ENCODE measurements at regions not wholly inside any gene's neighbourhood (a gene's known extent, or its start where the extent isn't known, plus 50 kb on each side); places are given as distances from the start of the nearest gene placed in this dataset.
"Not testable (repeated sequence)": the region's sequence is repeated elsewhere in the genome, so short reads cannot be mapped to it uniquely, and the experiment has no call there.

DNA sequence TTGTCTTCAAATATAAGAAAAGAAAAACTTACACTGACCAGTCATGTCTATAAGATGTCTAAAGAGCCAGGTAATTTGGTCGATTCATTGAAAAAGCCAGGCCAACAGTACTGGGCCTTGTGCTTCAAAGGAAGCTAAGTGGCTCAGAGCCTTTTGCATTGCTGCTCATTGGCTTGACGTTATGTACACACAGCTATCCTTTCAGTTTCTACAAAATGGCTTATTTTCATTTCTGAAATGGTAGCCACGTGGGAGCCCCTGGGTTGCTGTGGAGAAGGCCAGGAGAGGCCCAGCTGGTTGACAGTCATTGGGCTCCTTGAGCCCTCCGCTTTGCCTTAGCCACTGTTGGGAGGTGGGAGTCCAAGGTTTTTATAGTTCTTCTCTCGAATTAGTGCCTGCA lies 199.1 kb upstream of the CXorf66 start:
- no peak for DNase-seq (ENCODE audit: low read depth)

DNA sequence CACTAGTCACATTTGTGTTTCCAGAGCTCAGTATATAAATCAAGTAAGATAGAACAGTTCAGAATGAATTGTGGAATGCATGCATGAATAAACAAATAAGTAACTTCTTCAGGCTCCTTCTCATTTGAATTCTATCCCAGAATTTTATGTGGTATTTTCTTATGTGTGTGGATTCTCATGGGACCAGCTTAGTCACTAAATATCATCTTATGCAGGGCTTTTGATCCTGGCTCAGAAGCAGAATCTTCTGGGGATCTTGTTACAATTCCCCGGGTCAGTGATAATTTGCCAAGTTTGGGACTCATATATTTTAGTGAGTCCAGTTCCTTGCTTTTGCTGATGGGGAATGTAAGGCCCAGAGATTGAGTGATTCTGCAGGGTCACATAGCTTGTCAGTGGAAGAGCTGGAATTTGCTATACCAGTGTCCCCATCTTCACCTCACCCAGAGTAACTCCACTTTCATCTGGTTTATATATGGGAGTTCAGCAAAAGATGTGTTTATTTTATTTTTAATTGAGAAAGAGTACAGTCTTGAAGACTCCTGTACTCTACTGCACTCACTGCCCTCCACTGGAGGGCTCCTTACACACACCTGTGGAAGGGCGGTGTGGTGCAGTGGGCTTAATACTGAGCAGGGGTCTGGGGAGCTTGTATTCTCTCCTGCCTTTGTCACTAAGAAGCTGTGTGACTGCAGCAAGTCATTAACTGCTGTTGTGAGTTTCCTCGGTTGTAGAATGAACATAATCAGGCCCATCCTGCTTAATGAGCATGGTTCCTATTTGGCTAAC lies 198.2 kb upstream of the CXorf66 start:
- peak; percentile 48 for DNase-seq (ENCODE audit: low read depth)

GRCh38 chrX:140157611-140158010 lies 192.3 kb upstream of the CXorf66 start:
- peak; percentile 80 for DNase-seq (ENCODE audit: low read depth)

DNA sequence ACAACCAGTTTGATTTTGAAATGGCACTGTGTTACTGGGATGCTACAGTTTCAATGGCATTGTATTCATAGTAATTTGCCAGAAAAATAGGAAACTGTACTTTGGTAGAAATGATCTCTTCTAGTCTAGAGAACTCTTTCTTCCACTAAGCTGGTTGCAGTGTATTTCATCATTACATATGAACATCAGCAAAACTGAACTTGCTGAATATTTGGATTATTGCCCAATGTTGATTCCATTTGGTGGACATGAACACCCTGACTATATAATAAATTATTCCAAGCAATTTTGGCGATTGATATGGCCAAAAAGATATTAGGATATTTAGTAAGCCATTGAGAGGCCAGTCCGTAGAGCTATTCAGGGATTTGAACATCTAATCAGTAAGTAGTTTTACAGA lies 191.8 kb upstream of the CXorf66 start:
- DNase-seq (ENCODE audit: low read depth) = no peak

GRCh38 chrX:140151316-140151715 lies 186.0 kb upstream of the CXorf66 start:
- DNase-seq (ENCODE audit: low read depth) = peak; percentile 14

DNA sequence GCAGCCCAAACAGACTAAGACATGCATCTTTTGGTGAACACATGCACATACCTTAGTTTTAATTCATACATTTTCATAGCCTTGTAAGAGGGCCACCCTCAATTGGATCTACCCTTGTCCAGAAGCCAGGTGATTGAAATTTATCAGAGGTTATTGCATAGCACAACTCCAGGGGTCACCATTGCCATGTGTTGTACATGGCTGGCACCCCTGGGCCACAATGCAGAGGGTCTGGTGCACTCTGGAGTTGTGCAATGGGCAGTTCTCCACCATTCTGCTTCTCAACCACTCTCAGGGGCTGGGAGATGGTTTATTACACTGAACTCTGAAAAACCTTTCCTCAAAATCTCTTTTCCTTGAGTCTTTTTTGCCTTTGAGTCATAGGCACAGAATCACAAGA lies 184.4 kb upstream of the CXorf66 start:
- peak; percentile 7 for DNase-seq (ENCODE audit: low read depth)

GRCh38 chrX:140141444-140142029 lies 176.2 kb upstream of the CXorf66 start:
- DNase-seq (ENCODE audit: low read depth) = peak; percentile 51

DNA sequence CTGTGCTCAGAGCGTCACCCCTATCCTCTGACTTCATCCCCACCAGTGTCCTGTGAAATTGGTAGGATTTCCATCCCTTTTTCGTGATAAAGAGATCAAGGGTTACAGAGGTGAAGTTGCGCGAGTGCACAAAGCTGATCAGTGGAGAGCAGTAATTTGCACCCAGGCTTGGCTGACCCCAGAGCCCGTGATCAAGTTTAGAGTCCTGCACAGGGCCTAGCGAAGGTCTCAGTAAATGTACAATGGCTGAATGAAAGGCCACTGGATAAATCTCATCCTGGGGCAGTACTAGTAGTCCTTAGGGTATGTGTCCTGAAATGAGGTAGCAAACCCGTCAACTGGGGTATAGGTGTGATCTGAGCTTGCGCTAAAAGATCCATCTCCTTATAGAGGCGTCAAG lies 173.2 kb upstream of the CXorf66 start:
- DNase-seq (ENCODE audit: low read depth) = not testable (repeated sequence)

DNA sequence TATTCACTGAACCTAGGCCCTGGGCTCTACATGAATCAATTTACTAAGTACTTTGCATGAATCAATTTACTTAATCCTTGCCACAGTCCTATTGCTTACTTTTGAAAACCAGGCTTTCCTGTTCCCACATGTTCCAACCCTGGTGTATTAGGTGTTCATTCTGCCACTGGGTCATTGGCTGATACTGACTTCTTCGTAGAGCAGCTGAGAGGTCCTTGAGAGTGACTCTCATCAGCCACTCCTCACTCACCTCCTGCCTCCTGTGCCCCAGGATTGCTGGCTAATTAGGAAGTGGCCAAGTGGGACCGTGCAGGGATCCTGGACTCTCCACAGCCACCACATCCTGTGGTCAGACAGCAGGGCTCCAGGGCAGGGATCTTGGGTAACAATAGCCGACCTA lies 172.7 kb upstream of the CXorf66 start:
- not testable (repeated sequence) for DNase-seq (ENCODE audit: low read depth)

GRCh38 chrX:140132937-140133336 lies 167.6 kb upstream of the CXorf66 start:
- DNase-seq (ENCODE audit: low read depth) = peak; percentile 4

DNA sequence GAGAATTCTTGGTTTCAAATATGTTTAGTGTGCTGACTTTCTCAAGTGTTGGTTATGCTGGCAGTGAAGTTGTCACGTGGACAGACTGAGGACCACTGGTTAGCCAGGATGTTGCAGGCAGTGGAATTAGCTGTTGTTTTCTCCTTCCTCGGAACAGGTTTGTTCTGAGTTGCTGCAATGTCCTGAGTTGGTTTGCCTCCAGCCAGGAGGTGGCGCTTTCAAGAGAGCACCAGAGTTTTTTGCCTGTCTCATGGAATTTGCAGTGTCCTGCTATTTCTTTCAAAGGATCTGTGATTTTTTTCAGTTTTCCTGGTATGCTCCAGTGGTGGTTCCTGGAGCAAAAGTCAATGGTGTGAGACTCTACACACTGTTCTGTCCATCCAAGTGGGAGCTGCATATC lies 158.1 kb upstream of the CXorf66 start:
- peak; percentile 12 for DNase-seq (ENCODE audit: low read depth)

- DNase-seq (ENCODE audit: low read depth) = not testable (repeated sequence)
These were observed 148.7 kb upstream of the CXorf66 start for GRCh38 chrX:140114059-140114458.

DNA sequence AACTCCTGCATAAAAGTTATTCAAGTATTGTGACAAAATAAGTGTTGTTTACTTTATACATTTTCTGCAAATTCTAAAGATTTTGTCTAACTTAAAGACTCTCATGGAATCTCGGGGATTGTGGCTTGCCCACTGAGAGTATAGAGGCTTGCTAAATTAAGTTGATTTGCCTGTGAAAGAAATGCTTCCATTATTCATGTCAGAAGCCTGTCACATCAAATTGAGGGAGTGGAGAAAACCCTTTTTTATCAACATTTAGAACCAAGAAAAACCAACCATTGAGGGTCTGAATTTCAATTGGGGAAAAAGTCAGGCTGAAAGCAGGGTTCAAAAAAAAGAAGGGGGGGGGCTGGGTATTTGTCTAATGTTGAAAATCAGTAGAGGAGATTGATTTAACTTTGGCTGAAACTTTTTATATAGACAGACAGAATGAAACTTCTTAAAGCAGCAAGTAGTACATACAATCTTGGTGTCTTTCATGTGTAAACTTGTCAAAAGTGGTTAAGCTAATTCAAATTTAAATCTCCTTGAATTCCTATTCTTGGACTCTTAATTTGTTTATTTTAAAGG lies 144.8 kb upstream of the CXorf66 start:
- no peak for DNase-seq (ENCODE audit: low read depth)

- no peak for DNase-seq (ENCODE audit: low read depth)
These were observed 139.4 kb upstream of the CXorf66 start for GRCh38 chrX:140104760-140105159.

GRCh38 chrX:140099221-140099620 lies 133.9 kb upstream of the CXorf66 start:
- DNase-seq (ENCODE audit: low read depth) = no peak

- DNase-seq (ENCODE audit: low read depth) = no peak
These were observed 126.8 kb upstream of the CXorf66 start for GRCh38 chrX:140092121-140092520.

GRCh38 chrX:140091125-140091886 lies 126.0 kb upstream of the CXorf66 start:
- DNase-seq (ENCODE audit: low read depth) = peak; percentile 12

GRCh38 chrX:140090800-140091124 lies 125.4 kb upstream of the CXorf66 start:
- DNase-seq (ENCODE audit: low read depth) = no peak

DNA sequence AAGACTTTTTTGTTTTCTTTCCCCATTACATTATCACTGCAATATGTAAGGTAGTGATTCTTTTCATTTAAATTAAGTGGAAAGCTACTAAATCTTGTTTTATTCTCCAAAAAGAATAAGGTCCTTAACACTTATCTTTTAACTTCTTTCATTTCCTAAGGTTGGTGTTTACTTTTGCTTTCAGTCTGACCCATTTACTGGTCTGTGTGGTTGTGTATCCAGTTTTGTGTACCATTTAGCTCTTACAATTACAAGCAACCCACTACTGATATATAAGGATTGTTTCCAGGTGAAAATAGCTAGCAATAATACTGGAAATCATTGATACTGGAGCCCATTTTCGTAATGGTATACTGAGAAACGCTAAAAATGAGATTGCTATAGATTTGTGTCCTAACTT lies 123.1 kb upstream of the CXorf66 start:
- DNase-seq (ENCODE audit: low read depth) = no peak

GRCh38 chrX:140087875-140088274 lies 122.6 kb upstream of the CXorf66 start:
- DNase-seq (ENCODE audit: low read depth) = no peak

DNA sequence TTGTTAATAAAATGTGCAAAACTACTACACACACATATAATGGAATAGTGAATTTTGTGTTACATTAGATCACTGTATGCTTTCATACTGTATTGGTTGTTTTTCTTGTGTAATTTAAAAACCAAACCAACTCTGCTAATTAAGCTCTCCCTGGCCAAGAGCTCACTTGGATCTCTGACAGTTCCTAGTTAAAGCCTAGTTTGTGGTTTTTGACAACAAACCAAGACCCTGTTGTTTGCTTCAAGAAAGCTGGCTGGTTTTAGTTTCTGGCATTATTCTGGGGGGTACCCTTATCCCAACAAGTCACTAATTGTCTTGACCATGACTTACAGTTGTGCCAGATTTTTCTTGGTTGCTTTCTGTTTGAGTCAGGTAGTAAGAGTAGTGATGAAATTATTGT lies 121.4 kb upstream of the CXorf66 start:
- DNase-seq (ENCODE audit: low read depth) = no peak

- not testable (repeated sequence) for DNase-seq (ENCODE audit: low read depth)
These were observed 109.5 kb upstream of the CXorf66 start for GRCh38 chrX:140074851-140075250.

- DNase-seq (ENCODE audit: low read depth) = no peak
These were observed 105.7 kb upstream of the CXorf66 start for GRCh38 chrX:140071037-140071436.

Measured in M059J (cell line).